Adrenal gland (tissue), 5 donors: ENCODE measurements at regions not wholly inside any gene's neighbourhood (a gene's known extent, or its start where the extent isn't known, plus 50 kb on each side); places are given as distances from the start of the nearest gene placed in this dataset.

Source experiments
- POLR2A ChIP-seq, 2 donors: fragments of 450-650 bp; IDR thresholded peaks; one replicate each; pipeline ENCODE4 v1.6.1; 2017; ENCODE audit warnings: antibody characterized with exemption in 2 of 2, mild to moderate bottlenecking in 2 of 2, moderate library complexity in 1 of 2
- TF ChIP-seq, protein P1 (sequence below), 6 experiments: fragments of 450-650 bp in 4 of 6; fragments of 200-600 bp in 2 of 6; sonication (generic) in 1 of 6; IDR thresholded peaks; 1 replicate in 5 of 6; 2 replicates in 1 of 6; pipeline versions ENCODE4 v1.5.1 to v1.8.0; 2016 to 2021; ENCODE audit warnings: antibody characterized with exemption in 6 of 6, mild to moderate bottlenecking in 2 of 6, moderate library complexity in 1 of 6
- donor health status: DM: no; HTN: no; CAD: no.

DNA sequence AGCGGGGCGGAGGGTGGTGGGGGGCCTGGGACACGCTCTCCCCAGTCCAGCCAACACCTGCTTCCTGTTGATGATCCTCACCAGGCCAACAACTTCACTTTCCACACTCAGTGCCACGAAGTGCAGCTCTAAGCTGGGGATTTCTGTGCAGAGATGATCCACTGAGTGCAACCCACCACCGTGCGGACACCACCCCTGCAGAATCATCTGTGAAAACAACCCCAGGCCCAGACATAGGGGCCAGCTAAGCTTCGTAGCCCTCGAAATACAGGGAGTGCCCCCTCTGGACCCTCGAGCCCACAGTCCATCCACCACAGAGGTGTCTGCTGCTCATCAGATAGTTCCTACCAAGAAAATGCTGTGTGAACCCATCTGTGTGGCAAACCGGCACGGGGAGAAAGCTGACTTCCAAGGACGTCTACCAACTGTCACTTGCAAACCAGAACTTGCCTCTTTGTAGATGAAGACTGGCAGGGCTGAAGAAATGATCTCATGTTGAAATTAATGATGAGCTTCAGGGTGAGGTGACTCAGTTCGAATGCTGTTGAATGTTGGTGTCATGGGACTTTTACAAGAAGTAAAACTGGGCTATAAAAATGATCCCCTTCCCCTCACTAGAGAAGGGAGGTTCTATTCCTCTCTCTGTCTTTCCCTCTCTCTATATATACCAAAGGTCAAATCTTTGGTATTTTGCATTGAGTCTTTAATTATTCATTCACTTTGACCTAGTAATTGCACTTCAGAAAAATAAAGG is 73.4 kb downstream of the MYEOV start:
- TF ChIP-seq POLR2A (IDR thresholded peaks at IDR 0.05) = no peak
- TF ChIP-seq, protein P1, sequence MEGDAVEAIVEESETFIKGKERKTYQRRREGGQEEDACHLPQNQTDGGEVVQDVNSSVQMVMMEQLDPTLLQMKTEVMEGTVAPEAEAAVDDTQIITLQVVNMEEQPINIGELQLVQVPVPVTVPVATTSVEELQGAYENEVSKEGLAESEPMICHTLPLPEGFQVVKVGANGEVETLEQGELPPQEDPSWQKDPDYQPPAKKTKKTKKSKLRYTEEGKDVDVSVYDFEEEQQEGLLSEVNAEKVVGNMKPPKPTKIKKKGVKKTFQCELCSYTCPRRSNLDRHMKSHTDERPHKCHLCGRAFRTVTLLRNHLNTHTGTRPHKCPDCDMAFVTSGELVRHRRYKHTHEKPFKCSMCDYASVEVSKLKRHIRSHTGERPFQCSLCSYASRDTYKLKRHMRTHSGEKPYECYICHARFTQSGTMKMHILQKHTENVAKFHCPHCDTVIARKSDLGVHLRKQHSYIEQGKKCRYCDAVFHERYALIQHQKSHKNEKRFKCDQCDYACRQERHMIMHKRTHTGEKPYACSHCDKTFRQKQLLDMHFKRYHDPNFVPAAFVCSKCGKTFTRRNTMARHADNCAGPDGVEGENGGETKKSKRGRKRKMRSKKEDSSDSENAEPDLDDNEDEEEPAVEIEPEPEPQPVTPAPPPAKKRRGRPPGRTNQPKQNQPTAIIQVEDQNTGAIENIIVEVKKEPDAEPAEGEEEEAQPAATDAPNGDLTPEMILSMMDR (IDR thresholded peaks at IDR 0.05) = no peak
